Stimulated activated CD4-positive, alpha-beta T cell treated with anti-CD3 and anti-CD28 coated beads, Interleukin-15, amount 100 ng/mL, for 48 hours (primary cell): ENCODE measurements at regions not wholly inside any gene's neighbourhood (a gene's known extent, or its start where the extent isn't known, plus 50 kb on each side); places are given as distances from the start of the nearest gene placed in this dataset.

Experiments
- DNase-seq, 2 donors: peaks; one replicate each; pipeline ENCODE4 v3.0.0-alpha.2; 2020; ENCODE audit warnings: low read depth in 2 of 2

DNA sequence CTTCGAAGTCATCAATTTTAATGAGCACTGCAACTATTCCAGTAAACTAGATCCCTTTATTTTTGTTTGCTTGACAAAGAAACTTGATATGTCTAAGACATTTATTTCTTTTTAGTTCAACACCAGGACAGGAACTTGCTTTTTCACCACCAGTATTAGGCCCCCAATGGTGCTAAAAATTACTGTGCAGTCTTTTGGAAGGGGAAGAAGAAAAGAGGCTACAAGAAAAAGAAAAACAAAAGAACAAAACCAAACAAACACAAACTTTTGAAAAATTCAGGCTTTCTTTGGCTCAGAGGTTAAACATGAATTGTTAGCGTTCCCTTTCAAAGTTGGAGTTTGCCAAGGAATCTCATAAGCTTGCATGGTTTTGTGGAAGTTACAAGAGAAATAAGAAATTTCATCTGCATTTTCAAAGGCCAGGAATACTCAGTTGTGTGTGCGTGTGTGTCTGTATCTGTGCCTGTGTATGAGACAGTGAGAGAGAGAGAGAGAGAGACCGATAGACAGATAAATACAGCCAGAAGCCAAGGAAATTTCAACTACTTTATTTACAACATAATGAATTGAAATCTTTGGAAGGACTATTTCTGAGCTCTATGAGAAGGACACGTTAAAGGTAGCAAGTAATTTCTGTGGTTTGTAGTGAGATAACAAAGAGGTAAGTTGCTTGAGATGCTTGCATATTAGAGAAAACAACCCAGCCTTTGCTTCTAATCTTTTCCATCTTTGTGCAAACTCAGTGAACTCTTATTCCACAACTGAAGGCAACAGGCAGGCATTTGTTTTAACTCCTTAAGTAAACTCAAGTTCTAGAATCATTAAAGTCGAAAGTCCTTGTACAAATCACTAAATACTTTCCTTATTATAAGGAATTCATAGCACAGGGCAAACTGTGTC lies 171.0 kb upstream of the CITED2 start:
- DNase-seq, result no peak

DNA sequence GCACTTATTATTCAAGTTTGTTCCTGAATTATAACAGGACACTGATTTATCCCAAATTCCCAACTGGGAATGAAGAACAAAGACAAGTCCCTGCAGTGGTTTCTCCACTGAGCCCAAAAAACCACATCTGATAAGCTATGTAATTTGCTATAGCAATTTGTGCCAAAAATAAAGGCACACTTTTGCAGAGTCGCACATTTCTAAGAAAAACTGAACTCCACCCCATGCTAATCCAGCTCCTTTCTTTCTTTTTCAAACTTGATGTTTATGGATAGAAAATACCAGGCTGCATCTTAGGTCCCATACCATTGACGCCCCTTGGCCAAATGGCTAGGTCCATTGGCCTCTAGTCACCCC lies 170.2 kb upstream of the CITED2 start:
- no peak for DNase-seq

GRCh38 chr6:139542351-139542750 lies 167.9 kb upstream of the CITED2 start:
- no peak for DNase-seq

DNA sequence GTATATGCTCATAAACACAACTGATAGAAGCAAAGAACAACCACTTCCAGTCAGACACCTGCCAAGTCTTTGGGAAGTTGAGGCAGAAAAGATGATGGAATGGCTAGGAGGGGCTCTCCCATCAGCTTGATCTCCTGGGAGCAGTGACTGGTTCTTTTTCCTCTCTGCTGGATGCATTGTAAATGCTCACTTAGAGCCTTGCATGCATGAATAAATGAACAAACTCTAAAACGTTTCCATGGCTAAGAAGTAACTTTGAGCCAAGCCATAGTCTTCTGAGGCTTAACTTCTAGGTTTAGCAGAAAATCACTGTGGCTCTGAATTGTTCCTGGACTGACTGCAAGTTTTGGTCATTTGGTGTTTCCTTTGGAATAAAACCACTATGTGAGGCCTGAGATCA lies 166.4 kb upstream of the CITED2 start:
- DNase-seq, result no peak

GRCh38 chr6:139540276-139540675 lies 165.8 kb upstream of the CITED2 start:
- DNase-seq, result peak; percentile 31 to 34

DNA sequence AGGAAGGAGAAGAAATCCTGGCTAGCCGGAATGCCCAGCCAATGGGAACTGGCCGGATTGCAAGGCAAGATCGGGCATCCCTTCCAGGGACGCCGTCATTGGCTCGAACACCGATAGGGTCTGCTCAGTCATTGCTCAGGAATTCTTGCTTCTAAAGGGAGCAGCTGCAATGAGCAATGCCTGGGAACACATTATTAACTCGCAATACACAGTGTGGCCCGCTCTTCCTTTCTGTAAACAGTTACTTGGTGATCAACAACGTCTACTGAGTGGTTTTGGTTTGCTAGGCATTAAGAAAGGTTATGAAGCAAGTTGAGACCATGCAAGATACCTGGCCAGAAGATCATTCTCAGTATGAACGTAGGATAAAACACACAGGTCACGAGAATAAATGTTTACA lies 165.4 kb upstream of the CITED2 start:
- no peak for DNase-seq

DNA sequence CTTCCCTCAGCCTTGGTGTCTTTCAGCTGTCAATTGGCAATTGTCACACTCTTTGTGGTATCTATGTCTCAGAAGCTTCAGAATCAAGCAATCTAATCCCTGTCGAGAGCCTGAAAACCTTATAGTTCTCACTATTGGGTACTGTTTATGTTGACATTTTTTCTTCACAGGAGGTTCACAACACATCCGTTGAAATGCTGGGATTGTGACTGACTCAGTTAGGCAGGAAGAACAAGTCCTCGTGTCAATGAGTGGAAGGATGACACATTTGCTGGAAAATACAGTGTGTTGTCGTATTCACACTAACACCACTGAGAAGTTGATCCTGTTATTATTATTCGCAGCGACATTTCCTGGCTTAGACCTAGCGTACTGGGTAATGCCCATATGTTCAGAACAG lies 163.9 kb upstream of the CITED2 start:
- no peak for DNase-seq

GRCh38 chr6:139536751-139537617 lies 162.5 kb upstream of the CITED2 start:
- no peak for DNase-seq

DNA sequence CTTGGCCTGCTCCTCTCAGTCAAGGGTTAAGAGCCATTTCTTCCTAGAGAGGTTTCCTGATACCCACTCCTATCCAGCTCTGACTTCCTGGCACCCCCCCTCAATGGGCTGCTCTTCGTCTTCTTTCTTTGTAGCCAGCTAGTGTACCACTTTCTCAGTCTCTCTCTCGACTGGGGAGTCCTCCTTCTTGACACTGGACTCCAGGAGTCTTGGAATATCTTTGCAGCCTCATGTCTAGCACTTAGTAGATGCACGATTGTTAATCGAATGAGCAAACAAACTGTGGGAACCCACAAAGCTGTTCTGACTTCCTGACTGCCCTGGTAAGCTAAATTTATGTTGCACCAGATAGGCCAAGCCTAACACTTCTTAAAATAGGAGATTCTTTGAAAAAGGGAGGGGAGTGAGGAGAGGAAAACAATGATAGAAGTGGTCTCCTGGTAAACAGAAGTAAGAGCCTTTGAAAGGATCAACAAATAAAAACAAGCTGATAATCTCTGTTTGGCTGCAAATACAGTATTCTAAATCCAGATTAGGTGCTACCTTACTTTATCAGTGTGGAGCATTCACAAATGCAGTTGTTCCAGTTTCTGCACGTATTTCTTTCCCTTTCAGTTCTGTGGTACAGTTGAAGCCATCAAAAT lies 160.1 kb upstream of the CITED2 start:
- DNase-seq, result no peak

DNA sequence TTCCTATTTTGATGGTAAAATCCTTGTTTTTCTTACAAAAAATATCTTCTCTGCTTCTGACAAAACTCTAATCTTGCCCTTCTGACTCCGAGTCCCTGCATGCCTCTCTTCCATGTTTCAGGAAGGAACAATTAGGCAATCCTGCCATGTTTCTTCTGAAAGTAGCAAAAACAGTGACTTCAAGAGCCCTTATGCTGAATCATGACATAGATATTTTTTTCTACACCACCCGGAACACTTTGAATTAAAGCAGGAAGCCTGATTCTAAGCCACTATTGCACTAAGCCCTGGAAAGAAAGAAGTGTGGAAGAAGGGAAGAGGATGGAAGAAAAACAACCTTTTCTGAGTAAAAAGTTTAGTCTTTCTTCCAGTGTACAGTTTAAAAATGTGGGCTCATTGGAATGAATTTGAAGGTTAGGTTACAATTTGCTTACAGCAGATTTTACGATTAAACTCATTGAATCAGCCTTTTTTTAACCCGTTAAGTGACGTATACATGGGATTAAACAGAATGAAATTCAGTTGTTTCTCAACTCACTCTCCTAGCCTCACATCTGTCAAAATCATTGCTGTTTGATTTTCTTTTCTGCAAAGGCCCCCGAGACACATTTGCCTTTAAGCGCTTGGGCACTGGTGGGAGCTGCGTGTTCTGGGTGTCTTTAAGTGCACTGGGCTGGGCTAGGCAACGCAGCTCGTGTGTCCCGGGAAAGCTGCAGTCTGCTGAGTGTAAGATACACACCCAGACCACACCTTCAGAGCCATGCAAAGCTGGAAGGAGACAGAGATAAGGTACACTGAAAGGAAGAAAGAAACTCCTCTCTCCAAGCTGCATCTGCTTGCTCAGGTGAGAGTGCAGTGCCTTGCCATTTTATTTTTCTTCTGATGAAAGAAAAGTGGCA lies 159.4 kb upstream of the CITED2 start:
- no peak for DNase-seq

DNA sequence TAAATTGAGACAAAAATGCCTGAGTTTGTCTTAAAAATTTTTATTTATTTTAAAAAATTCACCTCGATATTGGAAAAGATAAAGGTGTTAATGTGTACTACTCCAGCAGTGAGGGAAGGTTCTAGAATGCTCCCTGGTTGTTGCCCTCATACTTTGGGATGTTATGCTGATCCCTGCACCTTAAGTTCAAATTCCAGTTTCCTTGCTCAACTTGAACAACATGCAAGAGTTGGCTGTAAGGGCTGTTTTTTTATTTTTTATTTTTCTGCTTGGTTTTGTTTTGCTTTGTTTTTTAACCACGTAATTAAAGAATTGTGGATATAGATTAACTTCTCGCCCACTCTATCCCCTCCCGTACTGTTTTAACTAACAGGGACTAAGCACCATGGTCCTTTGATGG lies 158.7 kb upstream of the CITED2 start:
- no peak for DNase-seq

DNA sequence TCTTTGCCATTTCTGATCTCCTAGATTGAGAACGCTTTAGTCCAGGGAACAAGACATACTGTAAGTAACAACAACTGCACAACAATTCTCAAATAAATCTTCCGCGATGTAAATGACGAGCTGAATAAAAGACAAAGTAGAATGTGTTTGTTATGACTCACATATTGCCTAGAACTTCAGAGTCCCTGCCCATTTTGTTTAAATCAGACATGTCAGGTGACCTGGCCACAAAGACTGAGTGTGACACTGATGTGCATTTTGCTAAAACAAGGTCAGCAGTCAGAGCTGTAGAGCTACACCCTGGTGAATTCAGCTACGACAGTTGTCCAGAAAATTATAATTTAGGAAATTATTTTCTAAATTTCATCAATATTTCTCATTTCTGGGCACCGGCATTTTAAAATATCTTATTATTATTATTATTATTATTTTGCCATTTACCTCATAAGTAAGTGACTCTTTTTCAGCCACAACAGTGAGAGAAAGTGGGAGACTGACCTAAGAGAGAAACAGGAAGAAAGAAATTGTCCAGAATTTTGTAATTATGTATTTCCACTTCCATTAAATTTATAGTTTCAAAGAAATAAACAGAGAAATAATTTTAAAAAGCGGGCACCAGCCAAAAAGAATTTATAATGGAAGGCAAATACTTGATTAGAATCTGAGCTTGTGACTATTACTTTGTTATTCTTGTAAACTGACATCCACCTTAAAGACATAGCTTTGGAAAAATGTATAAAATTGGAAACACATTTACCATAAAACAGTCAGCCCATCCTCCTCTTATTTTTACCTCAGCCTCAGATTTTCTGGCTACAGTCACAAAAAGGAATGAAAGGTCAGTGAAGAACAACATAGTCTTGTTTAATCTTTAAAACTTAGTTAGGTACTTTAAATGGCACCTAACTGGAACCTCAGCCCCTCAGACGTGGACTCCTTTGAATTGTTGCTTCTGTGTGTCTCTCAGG lies 157.0 kb upstream of the CITED2 start:
- DNase-seq, result no peak

GRCh38 chr6:139530561-139530960 lies 156.1 kb upstream of the CITED2 start:
- no peak for DNase-seq

DNA sequence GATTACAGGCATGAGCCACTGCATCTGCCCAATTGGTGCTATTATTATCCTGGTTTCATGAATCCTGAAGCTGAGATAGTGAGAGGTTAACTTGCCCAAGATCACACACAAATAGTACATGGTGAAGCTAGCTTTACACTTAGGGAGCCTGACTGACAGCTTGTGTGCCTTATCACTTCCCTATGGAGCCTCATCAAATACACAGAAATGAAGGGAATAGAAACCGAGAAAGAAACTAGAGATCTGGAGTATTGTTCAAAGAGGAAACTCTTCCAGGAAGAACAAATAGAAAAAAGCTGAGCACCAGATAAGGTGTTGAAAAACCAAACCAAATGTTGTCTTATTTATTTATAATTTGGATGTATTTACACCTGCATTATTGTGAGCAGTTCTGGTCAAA lies 155.0 kb upstream of the CITED2 start:
- no peak for DNase-seq

GRCh38 chr6:139528471-139528870 lies 154.0 kb upstream of the CITED2 start:
- DNase-seq, result no peak

- no peak for DNase-seq
Measured at GRCh38 chr6:139525415-139525814, 151.0 kb upstream of the CITED2 start.

GRCh38 chr6:139523986-139524385 lies 149.5 kb upstream of the CITED2 start:
- no peak for DNase-seq

DNA sequence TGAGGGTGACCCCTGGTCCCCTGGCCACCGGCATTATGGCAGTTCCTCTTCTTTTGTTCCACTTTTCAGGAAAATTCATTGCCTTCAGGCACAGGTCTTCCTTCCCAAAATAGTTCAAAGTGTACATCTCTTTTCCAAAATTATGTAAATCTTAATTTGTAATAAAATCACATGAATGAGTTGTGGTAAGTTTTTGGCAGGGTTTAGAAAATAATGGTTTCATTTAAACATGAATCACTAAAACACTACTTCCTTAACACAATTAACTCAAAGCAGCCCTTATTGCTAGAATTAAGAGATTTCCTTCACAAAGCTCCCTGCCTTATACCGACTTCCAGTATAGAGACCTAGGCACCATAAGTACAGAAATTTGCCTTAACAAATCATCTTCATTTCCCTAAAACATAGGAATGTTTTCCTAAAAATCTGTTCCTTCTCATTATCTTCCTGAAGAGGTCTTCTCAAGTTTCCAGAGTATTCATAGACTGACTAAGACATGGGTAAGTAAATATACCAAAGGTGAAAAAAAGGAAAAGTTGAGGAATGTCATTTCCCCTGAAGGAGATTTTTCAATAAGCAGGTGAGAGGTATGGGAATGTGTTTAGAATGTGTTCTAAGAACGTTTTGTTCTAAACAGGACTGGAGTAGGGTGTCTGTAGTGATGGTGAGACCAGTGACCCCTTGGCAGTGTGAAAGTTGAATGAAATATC lies 148.2 kb upstream of the CITED2 start:
- no peak for DNase-seq

GRCh38 chr6:139521338-139521737 lies 146.9 kb upstream of the CITED2 start:
- DNase-seq, result no peak
